CMK (cell line): ENCODE measurements at regions not wholly inside any gene's neighbourhood (a gene's known extent, or its start where the extent isn't known, plus 50 kb on each side); places are given as distances from the start of the nearest gene placed in this dataset.
"Not testable (repeated sequence)": the region's sequence is repeated elsewhere in the genome, so short reads cannot be mapped to it uniquely, and the experiment has no call there.

ENCODE experiments used
- DNase-seq: peaks from one replicate; pipeline ENCODE4 v3.0.0-alpha.2; 2010; ENCODE audit warnings: low read depth

DNA sequence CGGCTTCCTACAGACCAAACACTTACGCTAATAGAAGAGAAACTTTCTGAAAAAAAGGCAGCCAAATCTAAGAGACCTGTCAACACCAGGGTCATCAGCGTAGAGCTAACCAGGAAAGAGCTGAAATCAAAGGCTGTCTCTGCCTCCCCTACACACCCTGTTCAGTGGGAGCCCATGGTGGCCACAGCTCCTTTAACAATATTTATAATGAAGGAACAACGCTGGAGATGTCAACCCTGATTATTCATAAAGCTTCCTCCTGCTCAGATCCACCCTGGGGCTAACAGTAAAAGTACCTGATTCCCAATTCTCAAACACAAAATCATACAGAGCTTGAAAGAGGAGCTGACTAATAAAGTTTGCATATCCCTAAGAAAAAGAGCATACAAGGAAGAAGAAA is 133.7 kb downstream of the ANXA2 start:
- no peak for DNase-seq

DNA sequence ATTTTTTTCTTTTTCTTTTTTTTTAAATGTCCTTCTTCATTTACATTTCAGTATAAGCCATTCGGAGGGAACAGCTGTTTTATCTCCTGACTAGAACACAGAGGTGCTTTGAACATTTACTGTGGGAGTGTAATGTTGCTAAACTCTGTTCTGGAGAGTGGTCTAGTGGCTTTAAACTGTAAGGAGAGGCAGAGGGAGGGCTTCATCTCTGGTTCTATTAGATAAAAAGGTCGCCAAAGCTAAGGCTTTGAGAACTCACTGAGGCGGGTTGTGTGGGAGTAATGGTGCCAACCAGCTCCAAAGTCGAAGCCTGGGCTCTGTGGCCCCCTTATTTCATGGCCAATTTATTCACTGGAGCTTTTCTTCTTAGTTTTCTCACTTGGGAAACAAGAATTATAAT is 133.2 kb downstream of the ANXA2 start:
- DNase-seq: no peak

DNA sequence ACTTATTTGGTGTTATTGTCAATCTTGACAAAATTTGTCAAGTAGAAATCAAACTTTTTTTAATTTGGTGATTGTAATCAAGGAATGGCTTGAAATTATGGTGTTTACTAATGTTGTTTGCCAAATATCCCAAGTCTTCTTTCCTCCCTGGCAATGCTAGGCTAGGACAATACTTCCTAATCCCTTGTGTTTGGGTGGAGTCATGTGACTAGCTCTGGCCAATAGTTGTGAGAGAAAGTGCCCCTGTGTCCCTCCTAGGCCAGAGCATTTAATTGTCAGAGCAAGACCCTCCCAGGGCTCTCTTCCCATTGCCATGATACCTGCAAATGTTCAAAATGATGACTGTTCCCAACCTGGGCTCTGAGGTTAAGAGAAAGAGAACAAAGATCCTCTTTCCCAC is 132.7 kb downstream of the ANXA2 start:
- DNase-seq: no peak

DNA sequence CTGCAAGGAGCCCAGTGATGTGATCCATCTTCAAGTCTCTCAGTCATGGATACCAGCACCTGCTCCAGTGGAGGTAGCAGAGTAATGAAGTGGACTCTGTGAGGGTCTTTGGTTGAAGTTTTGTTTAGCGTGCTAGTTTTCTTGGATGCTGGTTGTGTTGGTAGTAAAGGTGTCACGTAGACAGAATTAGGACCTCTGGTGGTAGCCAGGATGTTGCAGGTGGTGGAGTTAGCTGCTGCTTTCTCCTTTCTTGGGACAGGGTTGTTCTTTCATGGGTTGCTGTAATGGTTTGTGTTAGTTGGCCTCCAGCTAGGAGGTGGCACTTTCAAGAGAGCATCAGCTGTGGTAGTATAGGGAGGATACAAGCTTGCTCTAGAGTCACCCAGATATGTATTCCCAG is 125.2 kb downstream of the ANXA2 start:
- no peak for DNase-seq

DNA sequence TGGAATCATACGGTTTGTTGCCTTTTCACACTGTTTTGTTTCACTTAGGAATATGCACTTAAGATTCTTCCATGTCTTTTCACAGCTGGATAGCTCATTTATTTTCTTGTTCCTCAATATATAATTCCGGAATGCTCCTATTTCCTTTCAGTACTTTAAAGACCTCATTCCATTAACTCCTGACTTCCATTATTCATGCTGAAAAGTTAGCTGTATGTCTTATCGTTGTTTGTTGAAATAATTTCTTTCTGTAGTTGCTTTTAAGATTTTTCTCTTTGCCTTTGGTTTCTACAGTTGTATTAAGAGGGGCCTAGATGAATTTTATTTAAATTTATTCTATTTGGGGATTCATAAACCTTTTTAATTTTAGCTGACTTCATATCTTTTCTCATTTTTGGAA is 122.2 kb downstream of the ANXA2 start:
- DNase-seq: no peak

DNA sequence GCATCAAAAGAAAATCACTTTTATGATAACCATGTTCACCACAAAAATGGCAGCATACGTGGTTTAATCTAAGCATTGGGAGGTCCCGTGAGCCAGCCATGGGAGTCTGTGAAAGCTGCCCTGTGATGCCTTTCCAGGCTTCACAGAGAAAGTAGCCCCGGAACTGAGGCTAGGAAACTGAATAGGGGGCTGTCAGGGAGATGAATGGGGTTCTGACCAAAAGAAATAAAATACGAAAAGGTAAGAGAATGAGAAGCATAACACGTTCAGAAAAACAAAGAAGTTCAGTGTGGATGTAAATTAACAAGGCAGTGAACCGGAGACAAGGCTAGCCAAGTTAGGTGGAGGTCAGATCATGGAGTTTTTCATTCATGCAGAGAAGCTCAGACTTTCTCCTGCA is 118.9 kb downstream of the ANXA2 start:
- no peak for DNase-seq

DNA sequence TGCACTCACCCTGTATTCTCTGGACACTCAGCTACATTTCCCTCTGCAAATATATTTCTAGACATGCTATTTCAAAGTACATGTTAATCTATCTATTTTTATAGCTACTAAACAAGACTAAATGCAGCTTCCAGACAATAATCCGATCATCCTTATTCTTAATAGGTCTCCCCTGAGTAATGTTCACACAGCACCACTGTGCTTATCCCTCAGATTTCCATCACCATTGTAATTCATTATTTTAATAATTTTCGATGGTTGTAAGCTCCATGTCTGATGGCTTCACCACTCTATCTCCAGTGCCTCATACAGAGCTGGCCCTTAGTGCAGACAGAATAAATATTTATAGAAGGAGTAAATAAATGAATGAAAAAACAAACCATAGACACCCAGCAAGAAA is 117.5 kb downstream of the ANXA2 start:
- no peak for DNase-seq

DNA sequence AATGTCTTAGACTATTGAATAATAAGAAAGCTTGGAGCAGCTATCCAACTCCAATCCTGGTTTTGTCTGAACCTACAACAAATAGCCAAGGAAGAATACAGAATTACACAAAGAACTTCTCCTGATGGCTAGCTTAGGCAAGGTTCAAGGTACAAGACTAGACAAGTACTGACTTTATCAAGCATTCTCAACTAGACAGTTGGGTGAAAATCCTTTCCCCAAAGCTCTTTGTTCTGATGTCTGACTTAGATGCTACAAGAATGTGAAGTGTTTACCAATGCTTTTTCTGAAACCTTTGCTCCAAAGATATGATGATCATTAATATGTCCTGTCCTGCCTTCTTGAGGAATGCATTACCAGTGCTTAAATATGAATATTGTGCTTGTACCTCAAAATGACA is 113.8 kb downstream of the ANXA2 start:
- no peak for DNase-seq

DNA sequence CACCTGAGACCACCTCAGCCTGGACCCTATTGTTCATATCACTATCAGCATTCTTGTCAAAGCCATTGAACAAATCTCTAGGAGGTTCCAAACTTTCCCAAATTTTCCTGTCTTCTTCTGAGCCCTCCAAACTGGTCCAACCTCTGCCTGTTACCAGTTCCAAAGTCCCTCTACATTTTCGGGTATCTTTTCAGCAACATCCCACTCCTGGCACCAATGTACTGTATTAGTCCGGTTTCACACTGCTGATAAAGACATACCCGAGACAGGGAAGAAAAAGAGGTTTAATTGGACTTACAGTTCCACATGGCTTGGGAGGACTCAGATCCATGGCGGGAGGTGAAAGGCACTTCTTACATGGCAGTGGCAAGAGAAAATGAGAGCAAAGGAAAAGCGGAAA is 101.9 kb downstream of the ANXA2 start:
- not testable (repeated sequence) for DNase-seq

DNA sequence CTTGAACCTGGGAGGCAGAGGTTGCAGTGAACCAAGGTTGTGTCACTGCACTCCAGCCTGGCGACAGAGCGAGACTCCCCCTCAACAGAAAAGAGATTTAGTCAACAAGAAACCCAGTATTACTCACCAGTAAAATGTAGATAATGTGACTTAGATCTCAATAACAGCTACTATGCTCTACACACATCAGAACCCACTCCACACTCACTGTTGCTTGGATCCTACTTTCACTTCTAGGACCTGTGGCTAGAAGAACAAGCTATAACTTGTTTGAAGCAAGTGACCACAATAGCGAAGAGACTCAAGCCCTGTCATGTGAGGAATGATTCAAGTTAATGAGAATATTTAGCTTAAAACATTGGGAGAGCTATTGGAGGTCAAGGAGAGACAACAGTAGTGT is 100.7 kb downstream of the ANXA2 start:
- no peak for DNase-seq
